ACC112 (cell line): ENCODE measurements at regions not wholly inside any gene's neighbourhood (a gene's known extent, or its start where the extent isn't known, plus 50 kb on each side); places are given as distances from the start of the nearest gene placed in this dataset.

Experiments
- H2AFZ ChIP-seq: fragments of 200-600 bp; sonication (generic); one replicate; pipeline ENCODE4 v1.6.0; 2017; ENCODE audit warnings: antibody characterized with exemption, low read length; ENCODE audit not compliant: unreplicated experiment
- H3K27ac ChIP-seq: fragments of 200-600 bp; sonication (generic); 2 replicates; pipeline ENCODE4 v1.5.1; 2014; ENCODE audit warnings: low read depth, mild to moderate bottlenecking, antibody characterized with exemption, low read length, moderate library complexity
- H3K27me3 ChIP-seq: fragments of 200-600 bp; sonication (generic); 2 replicates; pipeline ENCODE4 v1.6.1; 2014; ENCODE audit warnings: mild to moderate bottlenecking, antibody characterized with exemption, low read length, moderate library complexity, mixed read lengths; ENCODE audit not compliant: insufficient read depth
- H3K36me3 ChIP-seq: fragments of 200-600 bp; sonication (generic); 2 replicates; pipeline ENCODE4 v1.6.1; 2016; ENCODE audit warnings: mild to moderate bottlenecking, antibody characterized with exemption, low read length, moderate library complexity, mixed read lengths; ENCODE audit not compliant: insufficient read depth
- H3K4me1 ChIP-seq: fragments of 200-600 bp; sonication (generic); one replicate; pipeline ENCODE4 v1.6.1; 2016; ENCODE audit warnings: low read length, mixed read lengths; ENCODE audit not compliant: insufficient read depth, unreplicated experiment, control insufficient read depth
- H3K4me3 ChIP-seq: fragments of 200-600 bp; sonication (generic); 2 replicates; pipeline ENCODE4 v1.5.1; 2014; ENCODE audit warnings: mild to moderate bottlenecking, low read depth, low read length
- H3K79me2 ChIP-seq: fragments of 200-600 bp; sonication (generic); one replicate; pipeline ENCODE4 v1.6.0; 2016; ENCODE audit warnings: low read length; ENCODE audit not compliant: control insufficient read depth, unreplicated experiment, insufficient read depth

GRCh38 chr1:239943761-239944160 lies 147.9 kb upstream of the FMN2 start:
- Histone ChIP-seq H3K36me3 (no peaks in the 10 kb centered on the region), H3K27ac (no peak overlapping the region), H2AFZ (no peak overlapping the region), H3K4me1 (no peaks in the 10 kb centered on the region), H3K27me3 (no peaks in the 10 kb centered on the region), H3K79me2 (no peaks in the 10 kb centered on the region), H3K4me3 (no peak overlapping the region)

GRCh38 chr1:239944666-239945065 lies 147.0 kb upstream of the FMN2 start:
- Histone ChIP-seq H3K4me3 (no peak overlapping the region), H3K27me3 (no peaks in the 10 kb centered on the region), H3K79me2 (no peaks in the 10 kb centered on the region), H3K36me3 (no peaks in the 10 kb centered on the region), H3K4me1 (no peaks in the 10 kb centered on the region), H3K27ac (no peak overlapping the region), H2AFZ (no peak overlapping the region)

GRCh38 chr1:239947801-239948200 lies 143.9 kb upstream of the FMN2 start:
- H3K27ac ChIP-seq, result no peak overlapping the region
- no peak overlapping the region for H3K4me3 ChIP-seq
- H3K36me3 ChIP-seq, result no peaks in the 10 kb centered on the region
- no peaks in the 10 kb centered on the region for H3K79me2 ChIP-seq
- H2AFZ ChIP-seq, result no peak overlapping the region
- H3K27me3 ChIP-seq, result no peaks in the 10 kb centered on the region
- no peaks in the 10 kb centered on the region for H3K4me1 ChIP-seq

- no peaks in the 10 kb centered on the region for H3K4me1 ChIP-seq
- H3K4me3 ChIP-seq, result no peak overlapping the region
- H3K27me3 ChIP-seq, result no peaks in the 10 kb centered on the region; the same call in 1 of the 2 replicates
- no peak overlapping the region for H3K27ac ChIP-seq
- no peaks in the 10 kb centered on the region for H3K79me2 ChIP-seq
- H2AFZ ChIP-seq, result no peak overlapping the region
- no peaks in the 10 kb centered on the region for H3K36me3 ChIP-seq
These were observed 140.1 kb upstream of the FMN2 start for GRCh38 chr1:239951511-239952140.

- Histone ChIP-seq H3K27ac (no peak overlapping the region), H3K79me2 (no peaks in the 10 kb centered on the region), H3K4me3 (no peak overlapping the region), H2AFZ (no peak overlapping the region), H3K36me3 (no peaks in the 10 kb centered on the region), H3K27me3 (peaks cover 3% of the 10 kb centered on the region; the same call in 1 of the 2 replicates), H3K4me1 (no peaks in the 10 kb centered on the region)
These were observed 139.1 kb upstream of the FMN2 start for GRCh38 chr1:239952348-239953308.

GRCh38 chr1:239954836-239955235 lies 136.8 kb upstream of the FMN2 start:
- Histone ChIP-seq H3K79me2 (no peaks in the 10 kb centered on the region), H3K27me3 (peaks cover 22% of the 10 kb centered on the region), H3K27ac (no peak overlapping the region), H2AFZ (no peak overlapping the region), H3K36me3 (no peaks in the 10 kb centered on the region), H3K4me1 (no peaks in the 10 kb centered on the region), H3K4me3 (no peak overlapping the region)

GRCh38 chr1:239955431-239955830 lies 136.3 kb upstream of the FMN2 start:
- no peak overlapping the region for H3K27ac ChIP-seq
- no peak overlapping the region for H2AFZ ChIP-seq
- H3K36me3 ChIP-seq, result no peaks in the 10 kb centered on the region
- no peaks in the 10 kb centered on the region for H3K4me1 ChIP-seq
- no peaks in the 10 kb centered on the region for H3K79me2 ChIP-seq
- H3K27me3 ChIP-seq, result peaks cover 28% of the 10 kb centered on the region
- H3K4me3 ChIP-seq, result no peak overlapping the region

GRCh38 chr1:239956263-239956662 lies 135.4 kb upstream of the FMN2 start:
- H3K27ac ChIP-seq, result no peak overlapping the region
- H3K79me2 ChIP-seq, result no peaks in the 10 kb centered on the region
- peaks cover 37% of the 10 kb centered on the region for H3K27me3 ChIP-seq
- no peak overlapping the region for H3K4me3 ChIP-seq
- H2AFZ ChIP-seq, result no peak overlapping the region
- H3K36me3 ChIP-seq, result no peaks in the 10 kb centered on the region
- H3K4me1 ChIP-seq, result no peaks in the 10 kb centered on the region

GRCh38 chr1:239958063-239958462 lies 133.6 kb upstream of the FMN2 start:
- Histone ChIP-seq H3K4me3 (no peak overlapping the region), H3K27me3 (peaks cover 53% of the 10 kb centered on the region), H3K79me2 (no peaks in the 10 kb centered on the region), H3K27ac (no peak overlapping the region), H2AFZ (no peak overlapping the region), H3K36me3 (no peaks in the 10 kb centered on the region), H3K4me1 (no peaks in the 10 kb centered on the region)

- H3K4me1 ChIP-seq, result no peaks in the 10 kb centered on the region
- H3K27me3 ChIP-seq, result peaks cover 62% of the 10 kb centered on the region
- no peak overlapping the region for H2AFZ ChIP-seq
- H3K79me2 ChIP-seq, result no peaks in the 10 kb centered on the region
- no peaks in the 10 kb centered on the region for H3K36me3 ChIP-seq
- no peak overlapping the region for H3K4me3 ChIP-seq
- H3K27ac ChIP-seq, result no peak overlapping the region
These were observed 131.3 kb upstream of the FMN2 start for GRCh38 chr1:239960366-239960765.

GRCh38 chr1:239963856-239964255 lies 127.8 kb upstream of the FMN2 start:
- Histone ChIP-seq H3K79me2 (no peaks in the 10 kb centered on the region), H3K27ac (no peak overlapping the region), H3K4me1 (no peaks in the 10 kb centered on the region), H3K27me3 (peaks cover 50% of the 10 kb centered on the region), H3K36me3 (no peaks in the 10 kb centered on the region), H2AFZ (no peak overlapping the region), H3K4me3 (no peak overlapping the region)
